ENCODE measurements at regions not wholly inside any gene's neighbourhood (a gene's known extent, or its start where the extent isn't known, plus 50 kb on each side); places are given as distances from the start of the nearest gene placed in this dataset.
"Not testable (repeated sequence)": the region's sequence is repeated elsewhere in the genome, so short reads cannot be mapped to it uniquely, and the experiment has no call there.

DNA sequence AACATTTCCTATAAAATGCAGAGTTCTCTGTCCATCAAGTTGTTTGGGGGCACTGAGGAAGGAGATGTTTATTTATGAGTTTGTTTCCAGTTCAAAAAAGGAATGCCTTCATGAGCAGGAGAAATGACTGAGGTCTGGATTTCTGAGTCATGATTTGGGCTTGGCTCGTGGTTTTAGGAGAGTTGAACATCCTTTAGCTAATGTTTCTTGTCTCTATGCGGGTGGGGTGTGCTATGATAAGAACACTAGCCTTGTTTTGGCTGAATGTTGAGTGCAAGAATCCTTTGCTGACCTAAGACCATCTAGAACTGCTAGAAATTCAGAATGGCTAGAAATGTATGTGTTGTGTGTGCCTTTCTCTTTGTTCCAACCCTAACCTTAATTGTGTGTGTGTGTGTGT is 59.1 kb upstream of the NBPF11 start:
- TF ChIP-seq, protein P1, sequence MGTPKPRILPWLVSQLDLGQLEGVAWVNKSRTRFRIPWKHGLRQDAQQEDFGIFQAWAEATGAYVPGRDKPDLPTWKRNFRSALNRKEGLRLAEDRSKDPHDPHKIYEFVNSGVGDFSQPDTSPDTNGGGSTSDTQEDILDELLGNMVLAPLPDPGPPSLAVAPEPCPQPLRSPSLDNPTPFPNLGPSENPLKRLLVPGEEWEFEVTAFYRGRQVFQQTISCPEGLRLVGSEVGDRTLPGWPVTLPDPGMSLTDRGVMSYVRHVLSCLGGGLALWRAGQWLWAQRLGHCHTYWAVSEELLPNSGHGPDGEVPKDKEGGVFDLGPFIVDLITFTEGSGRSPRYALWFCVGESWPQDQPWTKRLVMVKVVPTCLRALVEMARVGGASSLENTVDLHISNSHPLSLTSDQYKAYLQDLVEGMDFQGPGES (IDR thresholded peaks at IDR 0.05): not testable (repeated sequence)
- TF ChIP-seq CBX3 (IDR thresholded peaks at IDR 0.05; ENCODE audit: borderline replicate concordance, low read depth); NFXL1 (IDR thresholded peaks at IDR 0.05; ENCODE audit: borderline replicate concordance); ZNF274 (IDR thresholded peaks at IDR 0.05; ENCODE audit: insufficient read depth, insufficient read length); JUND (IDR thresholded peaks at IDR 0.05; ENCODE audit: low read depth, low read length); POLR2A (IDR thresholded peaks at IDR 0.05; ENCODE audit: low read depth, low read length): not testable (repeated sequence)
